RWPE2 (cell line): ENCODE measurements at regions not wholly inside any gene's neighbourhood (a gene's known extent, or its start where the extent isn't known, plus 50 kb on each side); places are given as distances from the start of the nearest gene placed in this dataset.

Source experiments
- ATAC-seq: fragments of 200-7000 bp; cut with Tn5 transposase; 3 replicates; pipeline ENCODE4 v1.9.1; 2021; ENCODE audit warnings: low read depth
- DNase-seq: peaks from one replicate; pipeline ENCODE4 v3.0.0-alpha.2; 2020; ENCODE audit warnings: low spot score
- H3K27ac ChIP-seq: fragments of 450-650 bp; 2 replicates; pipeline ENCODE4 v1.5.1; 2017; ENCODE audit warnings: mild to moderate bottlenecking; ENCODE audit not compliant: poor library complexity, severe bottlenecking
- H3K27me3 ChIP-seq: fragments of 250-450 bp; sonication (Bioruptor Pico); 2 replicates; pipeline ENCODE4 v1.5.1; 2021; ENCODE audit warnings: mild to moderate bottlenecking, moderate library complexity; ENCODE audit not compliant: insufficient read depth, poor library complexity, severe bottlenecking
- H3K36me3 ChIP-seq: fragments of 250-450 bp; sonication (Bioruptor Pico); 2 replicates; pipeline ENCODE4 v1.5.1; 2020; ENCODE audit warnings: low read depth, mild to moderate bottlenecking, moderate library complexity
- H3K4me1 ChIP-seq: fragments of 250-450 bp; sonication (Bioruptor Pico); 2 replicates; pipeline ENCODE4 v1.5.1; 2021; ENCODE audit warnings: mild to moderate bottlenecking, moderate library complexity; ENCODE audit not compliant: insufficient read depth, poor library complexity, severe bottlenecking
- H3K4me3 ChIP-seq: fragments of 250-450 bp; sonication (Bioruptor Pico); 2 replicates; pipeline ENCODE4 v1.5.1; 2021; ENCODE audit warnings: mild to moderate bottlenecking, moderate library complexity; ENCODE audit not compliant: severe bottlenecking
- H3K9me3 ChIP-seq: fragments of 250-450 bp; sonication (Bioruptor Pico); 2 replicates; pipeline ENCODE4 v1.5.1; 2021; ENCODE audit warnings: mild to moderate bottlenecking, moderate library complexity; ENCODE audit not compliant: severe bottlenecking
- TF ChIP-seq, protein P1 (sequence below): fragments of 450-650 bp; IDR thresholded peaks from one replicate; pipeline ENCODE4 v1.5.1; 2017; ENCODE audit warnings: mild to moderate bottlenecking, moderate library complexity; ENCODE audit not compliant: poor library complexity, severe bottlenecking

DNA sequence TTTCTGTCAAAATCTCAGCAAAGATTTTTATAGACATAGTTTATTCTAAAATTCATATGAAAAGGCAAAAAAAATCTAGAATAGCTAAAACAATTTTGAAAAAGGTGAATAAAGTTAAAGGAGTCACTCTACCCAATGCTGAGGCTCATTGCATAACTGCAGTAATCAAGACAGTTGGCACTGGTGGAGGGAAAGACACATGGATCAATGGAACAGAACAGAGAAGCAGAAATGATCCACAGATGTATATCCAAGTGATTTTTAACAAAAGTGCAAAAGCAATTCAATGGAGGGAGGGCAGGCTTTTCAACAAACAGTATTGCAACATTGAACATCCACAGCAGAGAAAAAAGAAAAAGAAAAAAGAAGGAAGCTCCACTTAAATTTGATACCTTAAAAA is 162.8 kb downstream of the RBM43 start:
- no peak overlapping the region for H3K4me3 ChIP-seq
- no peak for ATAC-seq
- no peaks in the 10 kb centered on the region for H3K4me1 ChIP-seq
- H3K27me3 ChIP-seq: peaks cover 3% of the 10 kb centered on the region
- H3K27ac ChIP-seq: no peak overlapping the region
- DNase-seq: no peak
- no peaks in the 10 kb centered on the region for H3K36me3 ChIP-seq
- H3K9me3 ChIP-seq: no peaks in the 10 kb centered on the region
- TF ChIP-seq, protein P1, sequence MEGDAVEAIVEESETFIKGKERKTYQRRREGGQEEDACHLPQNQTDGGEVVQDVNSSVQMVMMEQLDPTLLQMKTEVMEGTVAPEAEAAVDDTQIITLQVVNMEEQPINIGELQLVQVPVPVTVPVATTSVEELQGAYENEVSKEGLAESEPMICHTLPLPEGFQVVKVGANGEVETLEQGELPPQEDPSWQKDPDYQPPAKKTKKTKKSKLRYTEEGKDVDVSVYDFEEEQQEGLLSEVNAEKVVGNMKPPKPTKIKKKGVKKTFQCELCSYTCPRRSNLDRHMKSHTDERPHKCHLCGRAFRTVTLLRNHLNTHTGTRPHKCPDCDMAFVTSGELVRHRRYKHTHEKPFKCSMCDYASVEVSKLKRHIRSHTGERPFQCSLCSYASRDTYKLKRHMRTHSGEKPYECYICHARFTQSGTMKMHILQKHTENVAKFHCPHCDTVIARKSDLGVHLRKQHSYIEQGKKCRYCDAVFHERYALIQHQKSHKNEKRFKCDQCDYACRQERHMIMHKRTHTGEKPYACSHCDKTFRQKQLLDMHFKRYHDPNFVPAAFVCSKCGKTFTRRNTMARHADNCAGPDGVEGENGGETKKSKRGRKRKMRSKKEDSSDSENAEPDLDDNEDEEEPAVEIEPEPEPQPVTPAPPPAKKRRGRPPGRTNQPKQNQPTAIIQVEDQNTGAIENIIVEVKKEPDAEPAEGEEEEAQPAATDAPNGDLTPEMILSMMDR: no peak

DNA sequence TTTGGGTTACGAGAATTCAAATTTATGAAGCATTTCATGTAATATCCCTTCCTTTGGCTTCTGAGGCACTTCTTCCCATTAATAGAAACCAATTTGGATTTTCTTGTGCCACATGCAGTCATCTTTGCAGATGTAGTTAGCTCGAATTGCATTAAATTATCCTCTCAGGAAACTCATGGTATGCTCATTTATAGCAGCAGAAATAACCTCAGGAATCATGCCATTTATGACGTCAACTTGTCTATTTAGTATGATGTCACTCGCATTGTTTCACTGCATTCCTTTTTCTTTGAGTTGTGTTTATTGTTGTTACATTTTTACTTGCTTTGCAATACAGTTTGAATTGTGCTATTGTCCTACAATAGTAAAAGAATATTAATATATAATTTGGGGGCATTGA is 163.8 kb downstream of the RBM43 start:
- DNase-seq (no peak), ATAC-seq (no peak)
- Histone ChIP-seq H3K27ac (no peak overlapping the region), H3K9me3 (no peaks in the 10 kb centered on the region), H3K4me1 (no peaks in the 10 kb centered on the region), H3K36me3 (no peaks in the 10 kb centered on the region), H3K27me3 (peaks cover 3% of the 10 kb centered on the region), H3K4me3 (no peak overlapping the region)
- TF ChIP-seq, protein P1: no peak

DNA sequence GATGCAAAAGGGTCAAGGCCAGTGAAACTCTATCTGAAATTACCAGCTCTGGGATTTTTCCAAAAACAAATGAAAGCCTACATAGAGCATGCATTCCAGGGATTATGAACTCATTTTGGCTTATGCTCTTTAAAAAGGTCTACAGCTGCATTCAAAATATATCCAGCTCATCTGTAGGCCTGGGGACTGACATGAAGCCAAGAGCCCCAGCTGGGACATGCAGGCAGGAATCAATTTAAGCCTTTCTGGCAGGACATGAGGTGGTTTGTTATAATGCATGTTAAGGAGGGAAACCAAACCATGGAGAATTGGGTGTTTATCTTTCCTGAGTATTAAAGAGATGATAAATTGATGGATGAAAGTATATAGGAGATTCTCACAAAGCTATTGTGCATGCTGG is 164.5 kb downstream of the RBM43 start:
- TF ChIP-seq, protein P1: no peak
- Histone ChIP-seq H3K27me3 (peaks cover 3% of the 10 kb centered on the region), H3K4me1 (no peaks in the 10 kb centered on the region), H3K27ac (no peak overlapping the region), H3K4me3 (no peak overlapping the region), H3K9me3 (no peaks in the 10 kb centered on the region), H3K36me3 (no peaks in the 10 kb centered on the region)
- no peak for DNase-seq
- no peak for ATAC-seq

DNA sequence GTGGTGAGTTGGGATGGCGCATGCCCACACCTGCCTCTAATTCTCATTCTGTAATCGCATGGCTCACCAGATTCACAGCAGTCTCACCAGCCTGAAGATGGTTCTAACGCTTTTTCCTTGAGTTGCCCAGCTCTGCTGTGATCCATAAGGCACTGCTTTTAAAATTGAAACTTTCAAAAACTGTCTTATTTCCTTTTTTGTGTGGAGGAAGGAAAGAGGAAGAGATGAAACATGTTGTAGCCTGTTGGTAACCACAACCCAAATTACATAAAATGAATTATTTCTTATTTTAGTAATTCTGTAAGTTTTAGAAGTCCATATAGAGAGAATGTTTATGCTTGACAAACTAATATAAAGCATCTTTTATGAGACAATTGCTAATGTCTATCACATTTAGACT is 165.4 kb downstream of the RBM43 start:
- Histone ChIP-seq H3K4me3 (no peak overlapping the region), H3K27ac (no peak overlapping the region), H3K27me3 (peaks cover under 1% of the 10 kb centered on the region), H3K36me3 (no peaks in the 10 kb centered on the region), H3K4me1 (no peaks in the 10 kb centered on the region), H3K9me3 (no peaks in the 10 kb centered on the region)
- ATAC-seq: no peak
- TF ChIP-seq, protein P1: no peak
- no peak for DNase-seq

DNA sequence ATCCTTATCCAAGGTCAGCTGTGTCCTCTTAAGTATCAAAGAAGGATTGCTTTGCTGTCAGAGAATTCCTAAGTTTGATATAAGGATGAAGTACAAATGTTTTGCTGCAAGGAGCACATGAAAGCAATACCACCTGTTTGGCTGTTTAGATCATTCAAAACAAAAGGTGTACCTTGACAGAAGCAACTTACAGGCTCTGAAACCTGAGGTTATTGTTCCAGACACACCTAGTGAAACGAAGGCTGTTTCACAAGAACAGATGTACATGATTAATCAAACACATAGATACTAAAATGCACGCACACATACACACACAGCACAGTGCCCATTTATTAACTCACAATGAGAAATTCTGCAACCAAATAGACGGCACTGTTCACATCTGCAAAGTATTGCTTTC is 166.2 kb downstream of the RBM43 start:
- Histone ChIP-seq H3K27ac (no peak overlapping the region), H3K4me1 (no peaks in the 10 kb centered on the region), H3K4me3 (no peak overlapping the region), H3K9me3 (no peaks in the 10 kb centered on the region), H3K27me3 (no peaks in the 10 kb centered on the region), H3K36me3 (no peaks in the 10 kb centered on the region)
- TF ChIP-seq, protein P1: no peak
- DNase-seq (no peak), ATAC-seq (no peak)
